ENCODE measurements at regions not wholly inside any gene's neighbourhood (a gene's known extent, or its start where the extent isn't known, plus 50 kb on each side); places are given as distances from the start of the nearest gene placed in this dataset.

- TF ChIP-seq HDGF (IDR thresholded peaks at IDR 0.05; ENCODE audit: borderline replicate concordance) (no peak), ELF4 (IDR thresholded peaks at IDR 0.05) (no peak), FOXM1 (IDR thresholded peaks at IDR 0.05; ENCODE audit: borderline replicate concordance) (no peak), ZNF384 (IDR thresholded peaks at IDR 0.05) (no peak)
These were observed 61.0 kb upstream of the RBBP6 start for GRCh38 chr16:24478401-24478800.
